H9 (cell line): ENCODE measurements at regions not wholly inside any gene's neighbourhood (a gene's known extent, or its start where the extent isn't known, plus 50 kb on each side); places are given as distances from the start of the nearest gene placed in this dataset.

Experiments used
- DNase-seq: peaks from one replicate; pipeline ENCODE4 v3.0.0-alpha.2; 2017
- H2AFZ ChIP-seq: one replicate; pipeline ENCODE4 v1.6.1; 2013; ENCODE audit warnings: mild to moderate bottlenecking, low read length, control low read depth, moderate library complexity
- H2AK5ac ChIP-seq: 2 replicates; pipeline ENCODE4 v1.6.1; 2013; ENCODE audit warnings: low read length, control low read depth, mixed read lengths; ENCODE audit not compliant: insufficient read length
- H2BK120ac ChIP-seq: one replicate; pipeline ENCODE4 v1.6.1; 2013; ENCODE audit warnings: low read depth, mild to moderate bottlenecking, low read length, control low read depth, inconsistent platforms; ENCODE audit not compliant: poor library complexity, severe bottlenecking
- H2BK12ac ChIP-seq: 2 replicates; pipeline ENCODE4 v1.6.1; 2013; ENCODE audit warnings: low read length, control low read depth, mixed read lengths, low read depth; ENCODE audit not compliant: insufficient read length
- H2BK15ac ChIP-seq: 2 replicates; pipeline ENCODE4 v1.6.1; 2013; ENCODE audit warnings: low read depth, low read length, control low read depth
- H2BK20ac ChIP-seq: one replicate; pipeline ENCODE4 v1.6.1; 2013; ENCODE audit warnings: low read depth, mild to moderate bottlenecking, low read length, control low read depth, inconsistent platforms; ENCODE audit not compliant: poor library complexity, severe bottlenecking
- H2BK5ac ChIP-seq: 2 replicates; pipeline ENCODE4 v1.6.1; 2013; ENCODE audit warnings: low read length, control low read depth, mixed read lengths; ENCODE audit not compliant: insufficient read length
- H3K14ac ChIP-seq: 2 replicates; pipeline ENCODE4 v1.6.1; 2013; ENCODE audit warnings: low read length, control low read depth; ENCODE audit not compliant: insufficient read depth
- H3K18ac ChIP-seq: 2 replicates; pipeline ENCODE4 v1.6.1; 2013; ENCODE audit warnings: low read depth, mild to moderate bottlenecking, mixed read lengths, low read length, control low read depth; ENCODE audit not compliant: insufficient read length
- H3K23ac ChIP-seq: 2 replicates; pipeline ENCODE4 v1.6.1; 2013; ENCODE audit warnings: low read length, control low read depth, mixed read lengths, low read depth; ENCODE audit not compliant: insufficient read length
- H3K23me2 ChIP-seq: 2 replicates; pipeline ENCODE4 v1.6.1; 2013; ENCODE audit warnings: low read depth, mild to moderate bottlenecking, mixed read lengths, low read length, control low read depth; ENCODE audit not compliant: insufficient read length, poor library complexity, severe bottlenecking
- H3K27ac ChIP-seq: 2 replicates; pipeline ENCODE4 v1.5.1; 2013; ENCODE audit warnings: low read length, control low read depth, mixed read lengths, low read depth; ENCODE audit not compliant: insufficient read length
- H3K27me3 ChIP-seq: 2 replicates; pipeline ENCODE4 v1.6.1; 2013; ENCODE audit warnings: low read length, control low read depth, inconsistent platforms; ENCODE audit not compliant: insufficient read depth
- H3K4ac ChIP-seq: 2 replicates; pipeline ENCODE4 v1.6.1; 2013; ENCODE audit warnings: low read depth, mild to moderate bottlenecking, control low read depth, inconsistent platforms, low read length, moderate library complexity
- H3K4me1 ChIP-seq: 2 replicates; pipeline ENCODE4 v1.6.1; 2013; ENCODE audit warnings: low read length, control low read depth, inconsistent platforms; ENCODE audit not compliant: insufficient read depth
- H3K4me2 ChIP-seq: 2 replicates; pipeline ENCODE4 v1.6.1; 2013; ENCODE audit warnings: low read length, control low read depth, mixed read lengths; ENCODE audit not compliant: insufficient read length, insufficient read depth
- H3K56ac ChIP-seq: 2 replicates; pipeline ENCODE4 v1.6.1; 2013; ENCODE audit warnings: low read depth, mild to moderate bottlenecking, mixed read lengths, low read length, control low read depth; ENCODE audit not compliant: insufficient read length
- H3K79me1 ChIP-seq: 2 replicates; pipeline ENCODE4 v1.6.1; 2013; ENCODE audit warnings: low read depth, mild to moderate bottlenecking, moderate library complexity, low read length, control low read depth, inconsistent platforms; ENCODE audit not compliant: insufficient read depth, poor library complexity, severe bottlenecking
- H3K79me2 ChIP-seq: 2 replicates; pipeline ENCODE4 v1.6.1; 2013; ENCODE audit warnings: low read length, control low read depth, inconsistent platforms; ENCODE audit not compliant: insufficient read depth
- H3K9ac ChIP-seq: 2 replicates; pipeline ENCODE4 v1.6.1; 2013; ENCODE audit warnings: low read length, control low read depth, mixed read lengths; ENCODE audit not compliant: insufficient read length; ENCODE audit errors: extremely low read depth
- H3K9me3 ChIP-seq: one replicate; pipeline ENCODE4 v1.6.1; 2013; ENCODE audit warnings: low read depth, low read length, inconsistent platforms; ENCODE audit not compliant: control insufficient read depth
- H3T11ph ChIP-seq: one replicate; pipeline ENCODE4 v1.6.1; 2013; ENCODE audit warnings: mild to moderate bottlenecking, low read length, control low read depth, inconsistent platforms
- H4K20me1 ChIP-seq: one replicate; pipeline ENCODE4 v1.6.1; 2013; ENCODE audit not compliant: control insufficient read depth, insufficient read length, insufficient read depth
- H4K5ac ChIP-seq: 2 replicates; pipeline ENCODE4 v1.6.1; 2013; ENCODE audit warnings: low read depth, mild to moderate bottlenecking, mixed read lengths, low read length, control low read depth; ENCODE audit not compliant: insufficient read length
- H4K8ac ChIP-seq: replicated peaks from 2 replicates; pipeline ENCODE4 v1.6.1; 2013; ENCODE audit warnings: low read length, control low read depth, mixed read lengths, low read depth; ENCODE audit not compliant: insufficient read length
- H4K91ac ChIP-seq: 2 replicates; pipeline ENCODE4 v1.6.1; 2013; ENCODE audit warnings: low read depth, mild to moderate bottlenecking, moderate library complexity, mixed read lengths, low read length, control low read depth; ENCODE audit not compliant: insufficient read length
- H3K27ac Mint-ChIP-seq, 3 experiments: 2 replicates in 2 of 3; 3 replicates in 1 of 3; pipeline ENCODE4 v1.8.0; 2020 to 2021; ENCODE audit warnings: mixed read lengths in 3 of 3, mild to moderate bottlenecking in 1 of 3, moderate library complexity in 1 of 3
- H3K27me3 Mint-ChIP-seq: 2 replicates; pipeline ENCODE4 v1.8.0; 2021; ENCODE audit warnings: low read depth, mild to moderate bottlenecking, moderate library complexity, mixed read lengths
- H3K36me3 Mint-ChIP-seq, 3 experiments: 2 replicates in 2 of 3; 3 replicates in 1 of 3; pipeline ENCODE4 v1.8.0; 2020 to 2021; ENCODE audit warnings: low read depth in 3 of 3, mixed read lengths in 3 of 3; ENCODE audit not compliant: insufficient read depth in 1 of 3
- H3K4me1 Mint-ChIP-seq, 2 experiments: 2 replicates each; pipeline ENCODE4 v1.8.0; 2020; ENCODE audit warnings: mixed read lengths in 2 of 2
- H3K4me3 Mint-ChIP-seq, 2 experiments: 2 replicates in 1 of 2; 3 replicates in 1 of 2; pipeline ENCODE4 v1.8.0; 2020 to 2021; ENCODE audit warnings: mild to moderate bottlenecking in 2 of 2, mixed read lengths in 2 of 2, moderate library complexity in 1 of 2
- H3K9me3 Mint-ChIP-seq, 2 experiments: 2 replicates in 1 of 2; 3 replicates in 1 of 2; pipeline ENCODE4 v1.8.0; 2020; ENCODE audit warnings: mild to moderate bottlenecking in 2 of 2, mixed read lengths in 2 of 2, moderate library complexity in 1 of 2
- CTCF ChIP-seq: fragments of 200-600 bp; sonication (generic); conservative IDR thresholded peaks from 3 replicates; pipeline ENCODE4 v1.8.0; 2021; ENCODE audit warnings: antibody characterized with exemption, mild to moderate bottlenecking
- WGBS: extraction: QIAGEN DNeasy Blood & Tissue Kit; methylation state at CpG from one replicate; pipeline ENCODE4 v1.1.7; 2013; ENCODE audit warnings: missing lambda C conversion rate, low lambda C conversion rate, mixed read lengths; ENCODE audit not compliant: insufficient read length; ENCODE audit errors: extremely low coverage; 5-methylcytosine and 5-hydroxymethylcytosine counted together

GRCh38 chr5:165290535-165290934 is 1785.1 kb downstream of the MAT2B start:
- H3K27ac ChIP-seq: no peak overlapping the region
- Mint-ChIP-seq H3K9me3 (peaks cover 0 to 9% of the 10 kb centered on the region in 2 experiments; a peak in 4 of 5 replicates), H3K4me1 (peaks cover 0 to 4% of the 10 kb centered on the region in 2 experiments; a peak in 2 of 4 replicates), H3K36me3 (no peaks in the 10 kb centered on the region; a peak in 1 of 7 replicates), H3K27me3 (no peaks in the 10 kb centered on the region), H3K27ac (no peak overlapping the region), H3K4me3 (no peak overlapping the region)
- H4K20me1 ChIP-seq: no peaks in the 10 kb centered on the region
- no peak overlapping the region for H3K23ac ChIP-seq
- H2BK20ac ChIP-seq: no peak overlapping the region
- no peak overlapping the region for H3K4me2 ChIP-seq
- H2BK120ac ChIP-seq: no peak overlapping the region
- H3K4ac ChIP-seq: no peak overlapping the region
- H4K91ac ChIP-seq: no peak overlapping the region
- H3T11ph ChIP-seq: no peak overlapping the region
- DNase-seq: no peak
- no peak for TF ChIP-seq CTCF
- H3K9ac ChIP-seq: no peak overlapping the region
- no peaks in the 10 kb centered on the region for H3K23me2 ChIP-seq
- H2BK5ac ChIP-seq: no peak overlapping the region
- H2BK15ac ChIP-seq: no peak overlapping the region
- no peak overlapping the region for H3K56ac ChIP-seq
- H2AK5ac ChIP-seq: no peak overlapping the region
- no peak overlapping the region for H2AFZ ChIP-seq
- H3K4me1 ChIP-seq: no peaks in the 10 kb centered on the region
- H3K79me1 ChIP-seq: no peaks in the 10 kb centered on the region
- no peak overlapping the region for H3K18ac ChIP-seq
- no peaks in the 10 kb centered on the region for H3K9me3 ChIP-seq
- no peak overlapping the region for H2BK12ac ChIP-seq
- H3K14ac ChIP-seq: no peak overlapping the region
- no peak overlapping the region for H4K5ac ChIP-seq
- H3K79me2 ChIP-seq: no peaks in the 10 kb centered on the region
- no CpG with 5 or more reads among the region's 2 CpGs for WGBS
- no peak overlapping the region for H4K8ac ChIP-seq
- H3K27me3 ChIP-seq: no peaks in the 10 kb centered on the region
